Adrenal gland (tissue), 9 donors: ENCODE measurements at regions not wholly inside any gene's neighbourhood (a gene's known extent, or its start where the extent isn't known, plus 50 kb on each side); places are given as distances from the start of the nearest gene placed in this dataset.

Source experiments
- DNase-seq, 7 donors: peaks; one replicate each; pipeline ENCODE4 v3.0.0-alpha.2; 2019 to 2020
- H3K27ac ChIP-seq, 5 donors: fragments of 200-600 bp; sonication (generic) in 4 of 5; 1 replicate in 3 of 5; 2 replicates in 2 of 5; pipeline versions ENCODE4 v1.5.1 to v1.8.0; 2016 to 2020; ENCODE audit warnings: mild to moderate bottlenecking in 1 of 5
- H3K27me3 ChIP-seq: fragments of 200-600 bp; 2 replicates; pipeline ENCODE4 v1.8.0; 2021
- H3K36me3 ChIP-seq, 2 donors: fragments of 200-600 bp; replicated peaks in 1 of 2; 1 replicate in 1 of 2; 2 replicates in 1 of 2; pipeline versions ENCODE4 v1.5.1 to v1.8.0; 2018 to 2022
- H3K4me1 ChIP-seq, 2 donors: fragments of 200-600 bp; replicated peaks in 1 of 2; 1 replicate in 1 of 2; 2 replicates in 1 of 2; pipeline versions ENCODE4 v1.5.1 to v1.8.0; 2018 to 2021
- H3K4me3 ChIP-seq, 4 donors: fragments of 200-600 bp; sonication (generic) in 3 of 4; one replicate each; pipeline ENCODE4 v1.5.1; 2016 to 2018
- H3K9me3 ChIP-seq, 3 donors: fragments of 200-600 bp; sonication (generic) in 1 of 3; replicated peaks in 1 of 3; 1 replicate in 2 of 3; 2 replicates in 1 of 3; pipeline versions ENCODE4 v1.5.1 to v1.8.0; 2016 to 2021
- POLR2A ChIP-seq, 2 donors: fragments of 450-650 bp; IDR thresholded peaks; one replicate each; pipeline ENCODE4 v1.6.1; 2017; ENCODE audit warnings: antibody characterized with exemption in 2 of 2, mild to moderate bottlenecking in 2 of 2, moderate library complexity in 1 of 2
- WGBS, 4 donors: extraction: QIAGEN DNeasy Blood & Tissue Kit in 2 of 4; methylation state at CpG; one replicate each; pipeline versions ENCODE4 v1.1.5 to v1.1.7; 2013 to 2017; 5-methylcytosine and 5-hydroxymethylcytosine counted together
- intact Hi-C, 2 donors: fragments of 100-400 bp; cut with DNase I; formaldehyde crosslinking; loops; one replicate each; pipeline versions ENCODE4 v1.14.1 to v1.15.0; 2022 to 2023
- TF ChIP-seq, protein P1 (sequence below), 6 experiments: fragments of 450-650 bp in 4 of 6; fragments of 200-600 bp in 2 of 6; sonication (generic) in 1 of 6; IDR thresholded peaks; 1 replicate in 5 of 6; 2 replicates in 1 of 6; pipeline versions ENCODE4 v1.5.1 to v1.8.0; 2016 to 2021; ENCODE audit warnings: antibody characterized with exemption in 6 of 6, mild to moderate bottlenecking in 2 of 6, moderate library complexity in 1 of 6
- donor health status: healthy with polysubstance abuse.
- donor health status: Bipolar disorder and iron deficiency.
- donor health status: DM: yes; HTN: yes; CAD: no.
- donor health status: DM: no; HTN: no; CAD: no.
- donor health status: DM: no; HTN: no; CAD: no.

DNA sequence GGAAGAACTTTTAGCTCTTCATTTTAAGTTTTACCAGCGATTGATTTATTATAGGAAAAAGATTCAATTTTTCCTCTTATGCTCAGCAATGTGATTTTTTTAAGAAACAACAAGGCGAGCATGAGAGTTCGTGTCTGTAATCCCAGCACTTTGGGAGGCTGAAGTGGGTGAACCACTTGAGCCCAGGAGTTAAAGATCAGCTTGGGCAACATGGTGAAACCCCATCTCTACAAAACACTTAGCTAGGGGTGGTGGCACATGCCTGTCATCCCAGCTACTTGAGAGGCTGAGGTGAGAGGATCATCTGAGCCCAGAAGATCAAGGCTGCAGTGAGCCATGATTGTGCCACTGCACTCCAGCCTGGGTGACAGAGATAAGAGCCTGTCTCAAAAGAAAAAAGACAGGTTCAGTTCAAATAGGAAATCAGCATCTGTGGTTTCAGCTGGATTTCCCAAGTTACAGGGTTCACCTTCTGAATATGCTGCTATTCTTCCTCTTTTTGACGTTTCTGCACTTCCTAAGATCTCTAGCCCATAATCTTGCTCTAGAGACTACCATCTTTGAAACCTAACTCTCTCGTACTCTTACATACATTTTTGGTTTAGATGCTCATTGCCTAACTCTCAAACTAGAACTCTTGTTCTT, 274.7 kb downstream of the SEC23A start:
- no peak for DNase-seq
- TF ChIP-seq POLR2A (IDR thresholded peaks at IDR 0.05), result no peak
- TF ChIP-seq, protein P1, sequence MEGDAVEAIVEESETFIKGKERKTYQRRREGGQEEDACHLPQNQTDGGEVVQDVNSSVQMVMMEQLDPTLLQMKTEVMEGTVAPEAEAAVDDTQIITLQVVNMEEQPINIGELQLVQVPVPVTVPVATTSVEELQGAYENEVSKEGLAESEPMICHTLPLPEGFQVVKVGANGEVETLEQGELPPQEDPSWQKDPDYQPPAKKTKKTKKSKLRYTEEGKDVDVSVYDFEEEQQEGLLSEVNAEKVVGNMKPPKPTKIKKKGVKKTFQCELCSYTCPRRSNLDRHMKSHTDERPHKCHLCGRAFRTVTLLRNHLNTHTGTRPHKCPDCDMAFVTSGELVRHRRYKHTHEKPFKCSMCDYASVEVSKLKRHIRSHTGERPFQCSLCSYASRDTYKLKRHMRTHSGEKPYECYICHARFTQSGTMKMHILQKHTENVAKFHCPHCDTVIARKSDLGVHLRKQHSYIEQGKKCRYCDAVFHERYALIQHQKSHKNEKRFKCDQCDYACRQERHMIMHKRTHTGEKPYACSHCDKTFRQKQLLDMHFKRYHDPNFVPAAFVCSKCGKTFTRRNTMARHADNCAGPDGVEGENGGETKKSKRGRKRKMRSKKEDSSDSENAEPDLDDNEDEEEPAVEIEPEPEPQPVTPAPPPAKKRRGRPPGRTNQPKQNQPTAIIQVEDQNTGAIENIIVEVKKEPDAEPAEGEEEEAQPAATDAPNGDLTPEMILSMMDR (IDR thresholded peaks at IDR 0.05), result no peak

DNA sequence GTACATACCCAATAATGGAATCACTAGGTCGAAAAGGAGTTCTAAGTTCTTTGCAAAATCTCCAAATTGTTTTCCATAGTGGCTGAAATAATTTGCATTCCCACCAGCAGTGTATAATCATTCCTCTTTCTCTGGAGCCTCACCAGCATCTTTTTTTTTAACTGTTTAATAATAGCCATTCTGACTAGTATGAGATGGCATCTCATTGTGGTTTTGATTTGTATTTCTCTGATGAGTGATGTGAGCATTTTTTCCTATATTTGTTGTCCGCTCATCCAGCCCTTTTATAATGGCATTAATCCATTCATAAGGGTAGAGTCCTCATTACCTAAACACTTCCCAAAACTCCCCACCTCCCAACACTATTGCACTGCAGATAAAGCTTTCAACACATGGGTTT, 278.3 kb downstream of the SEC23A start:
- H3K27me3 ChIP-seq, result no peaks in the 10 kb centered on the region
- H3K4me3 ChIP-seq, result no peak overlapping the region
- WGBS, 4 donors, result 78 to 98% (median 80%) methylated on average over 2 of the region's 2 CpGs
- DNase-seq, result no peak
- no peaks in the 10 kb centered on the region for H3K9me3 ChIP-seq
- no peaks in the 10 kb centered on the region for H3K4me1 ChIP-seq
- intact Hi-C loops, result no loop called here
- TF ChIP-seq POLR2A (IDR thresholded peaks at IDR 0.05), result no peak
- TF ChIP-seq, protein P1 (IDR thresholded peaks at IDR 0.05), result no peak
- H3K36me3 ChIP-seq, result no peaks in the 10 kb centered on the region
- H3K27ac ChIP-seq, result no peak overlapping the region

More for the DNA sequence above, 274.7 kb downstream of the SEC23A start:
- Histone ChIP-seq H3K4me1 (no peaks in the 10 kb centered on the region), H3K27me3 (no peaks in the 10 kb centered on the region), H3K4me3 (no peak overlapping the region), H3K9me3 (peaks cover 0 to 2% (median 0%) of the 10 kb centered on the region in 3 donors), H3K36me3 (no peaks in the 10 kb centered on the region), H3K27ac (no peak overlapping the region)
- intact Hi-C loops, result no loop called here
- 69 to 75% (median 71%) methylated on average over 5 of the region's 5 CpGs for WGBS, 4 donors

DNA sequence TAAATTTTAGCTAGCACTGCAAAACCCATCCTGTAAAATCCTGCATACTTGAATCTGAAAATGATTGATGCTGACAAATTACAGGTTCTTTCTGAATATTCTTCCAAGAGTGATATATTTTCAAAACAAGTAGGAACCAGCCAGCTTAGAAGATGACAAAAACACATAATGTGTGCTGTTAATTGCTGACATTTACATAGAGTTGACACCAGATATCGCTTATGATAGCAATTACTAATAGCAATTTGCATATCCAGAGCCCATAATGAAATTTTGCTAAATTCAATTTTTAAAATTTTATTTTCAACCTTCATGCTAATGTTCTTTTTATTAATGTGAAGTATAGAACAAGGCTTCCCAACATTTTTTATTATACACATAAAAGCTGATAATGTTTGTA, 284.5 kb downstream of the SEC23A start:
- no peaks in the 10 kb centered on the region for H3K27me3 ChIP-seq
- H3K4me3 ChIP-seq, result no peak overlapping the region
- DNase-seq, result no peak
- H3K27ac ChIP-seq, result no peak overlapping the region
- no peaks in the 10 kb centered on the region for H3K36me3 ChIP-seq
- TF ChIP-seq, protein P1 (IDR thresholded peaks at IDR 0.05), result no peak
- no peak for TF ChIP-seq POLR2A (IDR thresholded peaks at IDR 0.05)
- no peaks in the 10 kb centered on the region for H3K9me3 ChIP-seq
- 73 to 98% (median 90%) methylated on average over 1 of the region's 1 CpG for WGBS, 4 donors
- H3K4me1 ChIP-seq, result no peaks in the 10 kb centered on the region
- intact Hi-C loops, result no loop called here

DNA sequence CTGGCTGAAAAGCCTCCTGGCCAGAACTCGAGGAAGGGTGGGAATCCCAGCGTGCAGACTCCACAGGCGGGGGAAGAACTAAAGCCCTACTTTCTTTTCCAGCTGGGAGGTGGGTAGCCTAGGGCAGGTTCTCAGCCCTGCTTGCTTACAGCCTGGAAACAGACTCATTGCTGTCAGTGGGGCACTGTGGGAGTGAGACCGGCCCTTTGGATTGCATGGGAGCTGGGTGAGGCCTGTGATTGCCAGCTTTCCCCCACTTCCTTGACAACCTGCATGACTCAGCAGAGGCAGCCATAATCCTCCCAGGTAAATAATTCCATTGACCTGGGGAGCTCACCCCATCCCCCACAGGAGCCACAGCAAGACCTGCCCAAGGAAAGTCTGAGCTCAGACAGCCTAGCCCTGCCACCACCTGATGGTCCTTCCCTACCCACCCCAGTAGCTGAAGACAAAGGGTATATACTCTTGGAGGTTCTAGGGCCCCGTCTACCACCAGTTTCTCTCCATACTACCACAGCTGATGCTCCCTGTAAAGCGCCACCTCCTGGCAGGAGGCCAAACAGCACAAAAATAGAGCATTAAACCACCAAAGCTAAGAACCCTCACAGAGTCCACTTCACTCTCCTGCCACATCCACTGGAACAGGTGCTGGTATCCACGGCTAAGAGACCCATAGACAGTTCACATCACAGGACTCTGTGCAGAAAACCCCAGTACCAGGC, 294.1 kb downstream of the SEC23A start:
- Histone ChIP-seq H3K4me3 (no peak overlapping the region), H3K36me3 (no peaks in the 10 kb centered on the region), H3K9me3 (no peaks in the 10 kb centered on the region), H3K27me3 (no peaks in the 10 kb centered on the region), H3K4me1 (no peaks in the 10 kb centered on the region), H3K27ac (no peak overlapping the region)
- DNase-seq, result no peak
- intact Hi-C loops, result no loop called here
- WGBS, 4 donors, result 79 to 89% (median 86%) methylated on average over 4 to 7 of the region's 7 CpGs
- TF ChIP-seq POLR2A (IDR thresholded peaks at IDR 0.05), result no peak
- TF ChIP-seq, protein P1 (IDR thresholded peaks at IDR 0.05), result no peak
